HEK293T (cell line): ENCODE measurements at regions not wholly inside any gene's neighbourhood (a gene's known extent, or its start where the extent isn't known, plus 50 kb on each side); places are given as distances from the start of the nearest gene placed in this dataset.

Source experiments
- CTCF ChIA-PET: fragments of 350-600 bp; formaldehyde crosslinking; extraction: SDS; loops from one replicate; lab custom pipeline; 2021; ENCODE audit warnings: antibody characterized with exemption, inconsistent platforms; lab: Yijun Ruan, JAX
- POLR2A ChIA-PET: fragments of 350-600 bp; formaldehyde crosslinking; extraction: SDS; loops from one replicate; lab custom pipeline; 2020; ENCODE audit warnings: antibody characterized with exemption, inconsistent platforms; lab: Yijun Ruan, JAX
- DNase-seq: peaks from one replicate; pipeline ENCODE4 v3.0.0; 2012; ENCODE audit warnings: mixed read lengths; ENCODE audit errors: extremely low spot score
- ARNT ChIP-seq: fragments of 450-650 bp; IDR thresholded peaks from 2 replicates; pipeline ENCODE4 v1.6.1; 2017; ENCODE audit warnings: mild to moderate bottlenecking
- BHLHE40 ChIP-seq: fragments of 450-650 bp; IDR thresholded peaks from 2 replicates; pipeline ENCODE4 v1.6.1; 2016; ENCODE audit warnings: mild to moderate bottlenecking, moderate library complexity, borderline replicate concordance
- CTBP1 ChIP-seq: fragments of 450-650 bp; IDR thresholded peaks from 2 replicates; pipeline ENCODE4 v1.6.1; 2016; ENCODE audit warnings: borderline replicate concordance
- ELF4 ChIP-seq: fragments of 450-650 bp; IDR thresholded peaks from 2 replicates; pipeline ENCODE4 v1.6.1; 2017; ENCODE audit warnings: antibody characterized with exemption
- FOXA1 ChIP-seq: fragments of 450-650 bp; IDR thresholded peaks from 2 replicates; pipeline ENCODE4 v1.6.1; 2016; ENCODE audit warnings: mild to moderate bottlenecking
- FOXK2 ChIP-seq: fragments of 450-650 bp; IDR thresholded peaks from 2 replicates; pipeline ENCODE4 v1.6.1; 2016; ENCODE audit warnings: mild to moderate bottlenecking
- FOXM1 ChIP-seq: fragments of 450-650 bp; IDR thresholded peaks from 2 replicates; pipeline ENCODE4 v1.6.1; 2017; ENCODE audit warnings: mild to moderate bottlenecking, borderline replicate concordance
- HDGF ChIP-seq: fragments of 450-650 bp; IDR thresholded peaks from 2 replicates; pipeline ENCODE4 v1.6.1; 2017; ENCODE audit warnings: antibody characterized with exemption, borderline replicate concordance
- L3MBTL2 ChIP-seq: fragments of 450-650 bp; conservative IDR thresholded peaks from 2 replicates; pipeline ENCODE4 v1.6.1; 2016; ENCODE audit warnings: mild to moderate bottlenecking
- LEF1 ChIP-seq: fragments of 450-650 bp; IDR thresholded peaks from 2 replicates; pipeline ENCODE4 v1.6.1; 2017; ENCODE audit warnings: mild to moderate bottlenecking, borderline replicate concordance
- NFRKB ChIP-seq: fragments of 450-650 bp; IDR thresholded peaks from 2 replicates; pipeline ENCODE4 v1.6.1; 2016; ENCODE audit warnings: mild to moderate bottlenecking, moderate library complexity
- PKNOX1 ChIP-seq: fragments of 450-650 bp; IDR thresholded peaks from 2 replicates; pipeline ENCODE4 v1.6.1; 2016
- SP1 ChIP-seq: fragments of 450-650 bp; IDR thresholded peaks from 2 replicates; pipeline ENCODE4 v1.6.1; 2017
- SUZ12 ChIP-seq: fragments of 450-650 bp; IDR thresholded peaks from 2 replicates; pipeline ENCODE4 v1.6.1; 2016; ENCODE audit warnings: mild to moderate bottlenecking
- TARDBP ChIP-seq: fragments of 450-650 bp; IDR thresholded peaks from 2 replicates; pipeline ENCODE4 v1.6.1; 2016
- ZNF384 ChIP-seq: fragments of 450-650 bp; IDR thresholded peaks from 2 replicates; pipeline ENCODE4 v1.6.1; 2016

- CTCF ChIA-PET: no interaction called here
- no peak for DNase-seq
- no peak for TF ChIP-seq SP1
- TF ChIP-seq HDGF: no peak
- no peak for TF ChIP-seq FOXM1
- TF ChIP-seq PKNOX1: no peak
- TF ChIP-seq NFRKB: no peak
- no peak for TF ChIP-seq FOXA1
- no peak for TF ChIP-seq FOXK2
- no peak for TF ChIP-seq TARDBP
- no peak for TF ChIP-seq ZNF384
- TF ChIP-seq SUZ12: no peak
- TF ChIP-seq L3MBTL2: no peak
- TF ChIP-seq ARNT: no peak
- no peak for TF ChIP-seq BHLHE40
- no peak for TF ChIP-seq ELF4
- TF ChIP-seq CTBP1: no peak
- TF ChIP-seq LEF1: no peak
- POLR2A ChIA-PET: no interaction called here
Measured at GRCh38 chr22:47929646-47930185, 1167.3 kb downstream of the TBC1D22A start.

- POLR2A ChIA-PET: no interaction called here
- no peak for TF ChIP-seq FOXM1
- no peak for TF ChIP-seq SP1
- TF ChIP-seq CTBP1: no peak
- no peak for TF ChIP-seq L3MBTL2
- no peak for TF ChIP-seq ELF4
- no peak for TF ChIP-seq SUZ12
- no peak for TF ChIP-seq PKNOX1
- no peak for TF ChIP-seq HDGF
- TF ChIP-seq FOXA1: no peak
- TF ChIP-seq TARDBP: no peak
- no peak for TF ChIP-seq NFRKB
- no peak for TF ChIP-seq LEF1
- TF ChIP-seq BHLHE40: no peak
- no peak for TF ChIP-seq FOXK2
- DNase-seq: no peak
- CTCF ChIA-PET: no interaction called here
Measured at GRCh38 chr22:47929073-47929472, 1166.6 kb downstream of the TBC1D22A start.

- TF ChIP-seq HDGF (no peak), NFRKB (no peak), PKNOX1 (no peak), FOXM1 (no peak), FOXA1 (no peak), SUZ12 (no peak), CTBP1 (no peak), SP1 (no peak), FOXK2 (no peak), TARDBP (no peak), L3MBTL2 (no peak), ARNT (no peak), ZNF384 (no peak), ELF4 (no peak), BHLHE40 (no peak), LEF1 (no peak)
- POLR2A ChIA-PET: no interaction called here
- no peak for DNase-seq
- CTCF ChIA-PET: interaction anchor here (0.7 kb wide), 1 partner anchor 8 kb away, joined by 4 read pairs; no protein-coding TSS in a partner anchor
Measured at GRCh38 chr22:47928631-47929030, 1166.2 kb downstream of the TBC1D22A start.

GRCh38 chr22:47927648-47928210, 1165.3 kb downstream of the TBC1D22A start:
- no peak for DNase-seq
- TF ChIP-seq LEF1 (no peak), BHLHE40 (no peak), FOXM1 (no peak), NFRKB (no peak), L3MBTL2 (no peak), TARDBP (no peak), ELF4 (no peak)
- ChIA-PET CTCF (no interaction called here), POLR2A (no interaction called here)

GRCh38 chr22:47923011-47923427, 1160.6 kb downstream of the TBC1D22A start:
- TF ChIP-seq TARDBP: no peak
- no peak for TF ChIP-seq FOXM1
- no peak for TF ChIP-seq FOXK2
- no peak for TF ChIP-seq SUZ12
- POLR2A ChIA-PET: no interaction called here
- CTCF ChIA-PET: no interaction called here
- DNase-seq: no peak

- ChIA-PET POLR2A (no interaction called here), CTCF (no interaction called here)
- DNase-seq: no peak
- no peak for TF ChIP-seq CTBP1
- no peak for TF ChIP-seq HDGF
- TF ChIP-seq BHLHE40: no peak
- TF ChIP-seq L3MBTL2: no peak
- no peak for TF ChIP-seq LEF1
- TF ChIP-seq PKNOX1: no peak
- TF ChIP-seq FOXK2: no peak
- no peak for TF ChIP-seq ARNT
- no peak for TF ChIP-seq ZNF384
- no peak for TF ChIP-seq FOXA1
- TF ChIP-seq SP1: no peak
Measured at GRCh38 chr22:47921906-47922305, 1159.5 kb downstream of the TBC1D22A start.
